ENCODE measurements at regions not wholly inside any gene's neighbourhood (a gene's known extent, or its start where the extent isn't known, plus 50 kb on each side); places are given as distances from the start of the nearest gene placed in this dataset.

- TF ChIP-seq SUZ12 (IDR thresholded peaks at IDR 0.05; ENCODE audit: extremely low read depth, insufficient read depth, insufficient read length) (no peak), YY1 (IDR thresholded peaks at IDR 0.05; ENCODE audit: insufficient read depth, insufficient read length) (no peak), ZNF274 (IDR thresholded peaks at IDR 0.05; ENCODE audit: low read depth, low read length) (no peak)
These were observed 756.6 kb downstream of the RNF144A start for GRCh38 chr2:7673853-7674252.

Data from NT2/D1 (cell line).